Mononuclear cell (primary cell): ENCODE measurements at regions not wholly inside any gene's neighbourhood (a gene's known extent, or its start where the extent isn't known, plus 50 kb on each side); places are given as distances from the start of the nearest gene placed in this dataset.
"Not testable (repeated sequence)": the region's sequence is repeated elsewhere in the genome, so short reads cannot be mapped to it uniquely, and the experiment has no call there.

ENCODE experiments used
- H3K27me3 ChIP-seq: 2 replicates; pipeline ENCODE4 v1.6.0; 2011; ENCODE audit warnings: low read length, control low read depth; ENCODE audit not compliant: insufficient read depth
- H3K4me1 ChIP-seq: 2 replicates; pipeline ENCODE4 v1.5.1; 2011; ENCODE audit warnings: mild to moderate bottlenecking, low read length, control low read depth; ENCODE audit not compliant: insufficient read depth
- H3K4me3 ChIP-seq: 2 replicates; pipeline ENCODE4 v1.5.1; 2011; ENCODE audit warnings: mild to moderate bottlenecking, low read length, moderate library complexity
- H3K9me3 ChIP-seq: 2 replicates; pipeline ENCODE4 v1.5.1; 2011; ENCODE audit warnings: low read depth, mild to moderate bottlenecking, control low read depth, low read length

DNA sequence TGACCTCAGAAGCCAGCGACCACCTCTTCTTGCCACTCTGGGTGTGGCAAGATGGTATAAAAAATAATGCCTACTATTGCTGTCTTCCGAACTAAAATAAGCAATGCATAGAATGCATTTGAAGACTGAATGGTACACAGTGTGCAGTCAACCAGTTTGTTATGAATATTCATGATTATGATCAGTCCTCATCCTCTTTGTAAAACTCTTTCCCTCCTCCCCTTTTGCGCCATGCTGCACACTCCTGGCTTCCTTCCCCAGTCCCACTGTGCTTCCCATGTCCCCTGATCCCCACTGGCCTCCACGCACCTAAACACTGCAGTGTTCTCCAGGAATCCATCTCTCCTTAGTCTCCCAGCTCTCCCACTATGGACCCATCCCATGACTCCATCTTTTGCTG, 348.0 kb downstream of the SOX9 start:
- Histone ChIP-seq H3K4me3 (no peak overlapping the region), H3K27me3 (no peaks in the 10 kb centered on the region), H3K9me3 (no peaks in the 10 kb centered on the region), H3K4me1 (no peaks in the 10 kb centered on the region)

DNA sequence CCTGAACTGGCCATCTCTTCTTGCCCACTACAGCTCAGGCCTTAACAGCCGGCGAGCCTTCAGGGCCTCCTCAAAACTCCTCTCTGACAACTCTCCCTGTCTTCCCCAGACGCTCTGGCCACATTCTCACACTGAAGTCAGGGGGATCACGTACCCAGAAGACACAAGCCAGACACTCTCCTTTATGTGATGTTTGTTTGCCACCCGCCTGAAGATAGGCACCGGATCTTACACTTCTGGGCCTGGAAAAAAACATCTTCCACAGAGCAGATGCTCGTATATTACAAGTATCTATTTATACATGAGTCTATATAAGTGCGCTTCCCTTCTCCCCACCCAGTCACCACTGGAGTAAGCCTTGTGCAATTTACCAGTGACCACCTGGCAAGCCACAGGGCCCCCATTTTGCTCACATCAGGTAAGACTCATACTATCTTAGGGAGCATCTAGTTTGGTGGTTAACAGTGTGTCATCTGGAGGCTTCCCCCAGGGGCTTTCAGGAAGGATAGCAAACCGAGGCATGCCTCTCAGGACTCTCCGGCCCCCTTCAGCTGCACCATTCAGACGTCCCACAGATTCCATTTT, 349.4 kb downstream of the SOX9 start:
- Histone ChIP-seq H3K4me3 (no peak overlapping the region), H3K27me3 (no peaks in the 10 kb centered on the region), H3K9me3 (no peaks in the 10 kb centered on the region), H3K4me1 (no peaks in the 10 kb centered on the region)

DNA sequence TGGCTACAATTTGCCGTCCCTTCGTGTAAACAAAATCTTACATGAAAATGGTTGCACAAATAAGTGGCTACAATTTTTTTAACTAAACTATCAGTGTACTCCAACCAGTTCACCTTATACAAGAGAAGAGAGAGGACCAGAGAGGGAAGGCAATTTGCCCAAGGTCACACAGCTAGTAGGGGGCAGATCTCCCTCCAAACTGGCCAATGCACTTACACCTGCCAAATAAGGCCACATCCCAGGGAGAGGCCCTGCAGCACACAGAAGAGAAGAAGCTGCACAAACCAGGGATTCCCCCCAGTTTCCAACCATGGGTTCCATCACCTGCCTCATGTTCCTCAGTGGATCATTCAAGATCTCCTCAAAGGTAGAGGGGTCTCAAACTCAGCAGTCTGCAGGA, 349.9 kb downstream of the SOX9 start:
- no peak overlapping the region for H3K4me3 ChIP-seq
- H3K27me3 ChIP-seq: no peaks in the 10 kb centered on the region
- no peaks in the 10 kb centered on the region for H3K9me3 ChIP-seq
- H3K4me1 ChIP-seq: no peaks in the 10 kb centered on the region

DNA sequence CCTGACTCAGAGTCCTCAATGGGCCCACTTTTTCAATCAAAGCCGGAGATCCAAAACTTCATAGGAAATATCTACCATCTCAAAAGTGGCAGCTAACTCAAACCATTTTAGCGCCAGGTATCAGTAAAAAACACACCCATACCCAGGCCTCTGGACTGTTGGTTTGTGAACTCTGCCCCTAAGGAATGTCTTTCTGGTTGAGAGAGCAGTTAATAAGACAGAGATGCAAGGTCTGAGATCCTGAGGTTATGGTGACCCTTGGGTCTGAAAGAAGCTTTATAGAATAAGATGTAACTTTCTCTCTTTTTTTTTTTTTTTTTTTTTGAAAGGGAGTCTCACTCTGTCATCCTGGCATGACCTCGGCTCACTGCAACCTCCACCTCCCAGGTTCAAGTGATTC, 350.5 kb downstream of the SOX9 start:
- no peaks in the 10 kb centered on the region for H3K27me3 ChIP-seq
- no peak overlapping the region for H3K4me3 ChIP-seq
- H3K9me3 ChIP-seq: no peaks in the 10 kb centered on the region
- H3K4me1 ChIP-seq: no peaks in the 10 kb centered on the region

DNA sequence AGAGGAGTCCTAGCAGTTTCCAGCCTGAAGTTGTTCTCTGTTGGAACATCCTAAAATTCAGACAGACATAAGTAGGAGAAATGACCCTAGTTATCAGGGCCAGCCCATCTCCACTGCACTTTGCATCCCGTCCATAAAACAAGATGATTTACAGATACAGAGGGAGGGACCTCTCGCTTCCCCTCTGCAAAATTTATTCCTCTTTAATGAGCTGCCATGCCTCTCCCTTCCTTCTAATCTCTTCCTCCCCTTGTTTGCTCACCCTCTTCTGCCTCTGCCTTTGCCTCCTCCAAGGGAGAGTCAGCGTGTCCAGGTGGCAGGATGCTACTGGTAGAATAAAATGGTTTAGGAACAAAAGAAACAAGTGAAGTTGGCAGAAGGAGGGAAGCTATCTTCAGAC, 351.3 kb downstream of the SOX9 start:
- Histone ChIP-seq H3K9me3 (no peaks in the 10 kb centered on the region), H3K4me1 (no peaks in the 10 kb centered on the region), H3K4me3 (no peak overlapping the region), H3K27me3 (no peaks in the 10 kb centered on the region)

DNA sequence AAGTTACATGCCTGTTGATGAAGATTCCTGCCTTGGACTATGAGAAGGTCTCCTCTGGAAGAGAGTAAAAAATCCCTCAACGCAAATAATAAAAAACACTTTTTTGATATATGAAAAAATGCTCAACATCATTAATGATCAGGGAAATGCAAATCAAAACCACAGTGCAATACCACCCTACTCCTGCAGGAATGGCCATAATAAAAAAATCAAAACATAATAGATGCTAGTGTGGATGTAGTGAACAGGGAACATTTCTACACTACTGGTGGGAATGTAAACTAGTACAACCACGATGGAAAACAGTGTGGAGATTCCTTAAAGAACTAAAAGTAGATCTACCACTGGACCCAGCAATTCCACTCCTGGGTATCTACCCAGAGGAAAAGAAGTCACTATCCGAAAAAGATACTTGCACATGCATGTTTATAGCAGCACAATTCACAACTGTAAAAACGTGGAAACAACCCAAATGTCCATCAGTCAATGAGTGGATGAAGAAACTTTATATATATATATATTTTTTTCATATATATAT, 352.1 kb downstream of the SOX9 start:
- not testable (repeated sequence) for H3K4me3 ChIP-seq, H3K4me1 ChIP-seq, H3K27me3 ChIP-seq, H3K9me3 ChIP-seq

DNA sequence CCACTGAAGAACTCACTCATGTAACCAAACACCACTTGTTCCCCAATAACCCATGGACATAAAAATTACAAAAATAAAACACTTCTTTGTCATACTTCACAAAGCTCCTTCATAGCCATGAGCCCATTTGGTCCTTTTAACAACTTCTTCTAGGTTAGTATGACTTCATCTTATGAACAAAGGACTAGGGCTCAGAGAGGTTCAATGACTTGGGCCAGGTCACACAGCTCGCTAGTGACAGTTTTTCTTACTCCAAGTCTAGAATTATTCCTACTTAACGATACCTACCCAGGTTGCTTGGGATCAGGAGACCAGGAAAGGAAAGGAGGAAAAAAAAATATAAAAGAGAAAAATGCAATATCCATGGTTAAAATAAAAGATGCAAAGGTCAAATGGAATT, 353.4 kb downstream of the SOX9 start:
- H3K9me3 ChIP-seq: no peaks in the 10 kb centered on the region
- no peak overlapping the region for H3K4me3 ChIP-seq
- H3K4me1 ChIP-seq: no peaks in the 10 kb centered on the region
- H3K27me3 ChIP-seq: no peaks in the 10 kb centered on the region

DNA sequence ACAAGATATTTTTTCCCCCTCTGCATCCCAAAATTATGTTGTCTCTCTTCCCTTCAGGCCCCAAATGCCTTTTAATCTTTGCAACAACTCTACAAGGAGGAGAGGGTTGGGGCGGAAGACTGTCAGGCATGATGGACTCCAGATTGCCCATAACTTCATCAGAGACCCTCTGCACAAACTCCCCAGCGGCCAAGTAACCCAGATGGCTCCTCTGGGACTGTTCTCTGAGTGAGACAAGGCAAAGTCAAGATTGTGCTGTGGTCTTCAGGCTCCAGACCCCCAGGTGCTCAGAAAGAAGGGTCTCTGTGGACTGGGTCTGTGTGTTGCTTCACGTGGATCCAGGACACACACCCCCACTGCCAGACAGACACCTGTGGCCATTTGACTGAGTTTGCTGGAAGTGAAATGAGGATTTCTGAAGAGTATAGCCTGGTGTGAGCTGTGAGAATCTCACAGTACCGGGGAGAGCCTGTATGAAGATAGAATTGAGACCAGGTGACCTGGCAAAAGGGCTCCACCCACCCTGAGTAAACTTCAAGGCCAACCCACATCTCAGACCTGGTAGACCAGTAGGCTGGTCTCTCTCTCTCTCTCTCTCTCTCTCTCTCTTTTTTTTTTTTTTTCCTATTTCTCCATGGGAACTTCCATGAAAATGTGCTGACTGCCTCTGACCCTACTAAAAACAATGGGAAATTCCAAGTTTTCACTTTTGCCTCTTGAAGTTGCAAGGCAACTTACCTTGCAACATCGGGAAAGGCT, 354.1 kb downstream of the SOX9 start:
- H3K4me1 ChIP-seq: no peaks in the 10 kb centered on the region
- H3K27me3 ChIP-seq: no peaks in the 10 kb centered on the region
- no peak overlapping the region for H3K4me3 ChIP-seq
- H3K9me3 ChIP-seq: no peaks in the 10 kb centered on the region

DNA sequence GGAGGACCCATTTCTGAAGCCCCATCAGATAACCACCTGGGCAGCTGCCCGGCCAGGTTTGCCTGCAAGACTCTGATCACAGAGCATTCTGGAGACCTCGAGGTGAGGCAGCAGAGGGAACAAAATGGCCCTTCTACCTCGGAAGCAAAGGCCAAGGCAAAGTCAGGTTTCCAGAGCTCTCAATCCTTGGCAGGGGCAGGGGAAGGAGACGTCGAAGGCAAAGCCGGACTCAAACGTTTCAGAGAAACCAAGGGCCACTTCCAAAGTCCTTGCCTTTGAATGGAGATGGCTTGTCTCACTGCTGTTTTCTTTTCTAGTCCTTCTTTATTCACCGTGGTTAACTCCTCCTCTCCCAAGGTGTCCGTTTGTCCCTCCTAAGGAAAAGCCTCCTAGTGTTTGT, 355.3 kb downstream of the SOX9 start:
- Histone ChIP-seq H3K9me3 (no peaks in the 10 kb centered on the region), H3K4me1 (no peaks in the 10 kb centered on the region), H3K27me3 (no peaks in the 10 kb centered on the region), H3K4me3 (no peak overlapping the region)

DNA sequence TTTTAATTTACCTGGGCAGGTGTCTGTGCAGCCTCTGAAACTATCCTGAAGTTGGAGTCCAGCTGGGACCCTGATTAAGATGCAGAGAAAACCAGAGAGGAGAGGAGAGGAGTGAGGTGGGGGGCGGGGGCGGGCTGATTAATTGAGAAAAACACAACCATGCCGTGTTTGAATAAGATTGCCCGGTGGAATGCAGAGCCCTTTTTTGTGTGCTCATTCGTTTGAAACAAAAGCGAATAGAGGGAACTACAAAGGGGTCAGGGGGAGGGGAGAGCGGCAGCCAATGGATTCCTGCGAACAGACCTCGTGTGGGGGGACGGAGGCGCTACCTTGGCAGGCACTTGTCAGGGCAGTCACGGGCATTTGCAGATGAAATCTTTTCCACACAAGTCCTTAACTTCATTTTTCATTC, 355.8 kb downstream of the SOX9 start:
- H3K27me3 ChIP-seq: no peaks in the 10 kb centered on the region
- no peaks in the 10 kb centered on the region for H3K9me3 ChIP-seq
- H3K4me3 ChIP-seq: no peak overlapping the region
- H3K4me1 ChIP-seq: no peaks in the 10 kb centered on the region

DNA sequence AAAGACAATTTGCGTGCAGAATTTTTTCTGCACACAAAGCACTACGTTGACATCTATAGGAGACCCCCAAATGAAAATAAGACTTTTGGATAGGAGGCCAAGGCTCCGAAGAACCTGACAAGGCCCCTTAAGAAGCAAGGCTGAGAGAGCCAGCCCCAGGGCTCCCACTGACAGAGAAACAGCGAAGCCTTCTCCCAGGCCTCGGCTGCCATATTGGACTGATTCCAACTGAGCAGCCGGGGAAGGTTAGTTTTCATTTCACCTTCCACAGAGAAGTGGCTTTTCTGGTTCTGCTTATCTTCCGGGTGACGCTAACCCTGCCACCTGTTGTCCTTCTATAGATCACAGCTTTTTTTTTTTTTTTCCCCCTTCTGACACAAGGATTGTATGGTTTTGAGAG, 356.7 kb downstream of the SOX9 start:
- Histone ChIP-seq H3K4me3 (no peak overlapping the region), H3K4me1 (no peaks in the 10 kb centered on the region), H3K27me3 (peaks cover 2% of the 10 kb centered on the region), H3K9me3 (no peaks in the 10 kb centered on the region)

DNA sequence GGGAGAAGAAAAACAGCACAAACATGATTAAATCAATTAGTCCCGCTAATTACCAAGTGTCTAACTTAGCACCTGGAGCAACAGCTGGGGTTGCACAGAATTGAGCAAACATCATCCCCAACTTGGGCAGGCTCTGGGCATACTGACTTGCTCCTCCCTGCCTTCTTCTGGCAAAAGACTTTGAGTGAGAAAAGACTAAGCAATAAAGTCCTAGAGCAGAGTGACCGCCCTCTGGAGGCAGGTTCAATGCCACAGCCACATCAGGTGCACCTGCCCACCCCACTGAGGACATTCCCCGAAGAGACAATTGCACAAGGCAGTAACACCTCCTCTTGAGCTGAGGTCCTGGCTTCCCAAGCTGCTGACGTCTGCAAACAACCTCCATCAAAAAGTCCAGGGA, 358.3 kb downstream of the SOX9 start:
- Histone ChIP-seq H3K27me3 (peaks cover 2% of the 10 kb centered on the region), H3K4me1 (no peaks in the 10 kb centered on the region), H3K9me3 (no peaks in the 10 kb centered on the region), H3K4me3 (no peak overlapping the region)

DNA sequence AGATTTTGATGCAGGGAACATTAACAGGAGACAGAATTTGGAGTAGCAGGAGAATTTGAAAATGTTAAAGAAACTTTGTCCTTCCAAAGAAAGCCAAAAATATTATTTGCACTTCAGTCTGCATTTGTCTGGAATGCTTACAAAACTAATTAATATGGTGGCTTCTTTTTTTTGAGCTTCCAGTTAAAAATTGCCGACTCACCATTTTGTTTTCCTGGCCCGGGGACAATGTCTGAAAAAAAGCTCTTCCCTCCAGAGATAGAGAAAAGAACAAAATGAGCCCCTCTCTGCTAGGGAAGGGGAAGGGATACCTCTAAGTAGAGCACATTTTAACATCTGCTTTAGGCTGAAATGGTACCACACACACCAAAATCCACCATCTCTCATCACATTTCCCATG, 360.8 kb downstream of the SOX9 start:
- no peaks in the 10 kb centered on the region for H3K9me3 ChIP-seq
- H3K4me3 ChIP-seq: no peak overlapping the region
- H3K27me3 ChIP-seq: peaks cover 2% of the 10 kb centered on the region
- H3K4me1 ChIP-seq: no peaks in the 10 kb centered on the region

DNA sequence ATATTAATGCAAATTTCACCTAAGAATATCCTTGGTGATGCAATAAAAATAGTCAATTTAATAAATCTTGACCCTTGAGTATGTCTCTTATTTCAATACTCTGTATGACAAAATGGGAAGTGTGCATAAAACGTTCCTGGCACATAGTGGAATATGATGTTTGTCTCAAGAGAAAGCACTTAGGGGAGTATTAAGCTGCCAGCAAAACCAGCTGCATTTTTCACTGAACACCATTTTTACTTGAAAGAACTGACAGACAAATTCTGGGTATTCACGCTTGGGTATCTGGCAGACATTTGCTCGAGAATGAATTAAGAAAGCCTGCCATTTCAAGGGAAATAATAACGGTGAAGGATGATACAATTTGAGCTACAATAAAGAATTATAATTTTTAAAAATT, 364.8 kb downstream of the SOX9 start:
- Histone ChIP-seq H3K27me3 (peaks cover 2% of the 10 kb centered on the region), H3K9me3 (no peaks in the 10 kb centered on the region), H3K4me3 (no peak overlapping the region), H3K4me1 (no peaks in the 10 kb centered on the region)

DNA sequence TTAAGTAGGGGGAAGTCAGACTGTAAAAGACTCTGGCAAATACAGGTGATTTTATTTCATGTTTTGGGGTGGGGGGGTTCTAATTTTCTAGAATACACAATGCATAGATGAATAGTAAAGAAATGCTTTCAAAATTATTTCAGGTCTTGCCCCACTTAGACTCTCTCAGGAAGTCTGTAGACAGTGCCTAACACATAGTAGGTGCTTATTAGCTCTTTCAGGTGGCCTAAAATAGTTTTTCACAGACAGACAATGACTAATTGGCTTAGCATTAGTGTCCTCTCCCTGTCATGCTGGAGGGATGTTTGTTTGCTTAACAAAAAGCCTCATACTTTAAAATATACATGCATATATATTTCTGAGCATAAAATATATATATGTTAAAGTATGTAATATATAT, 366.0 kb downstream of the SOX9 start:
- Histone ChIP-seq H3K27me3 (peaks cover 2% of the 10 kb centered on the region), H3K4me1 (no peaks in the 10 kb centered on the region), H3K4me3 (no peak overlapping the region), H3K9me3 (no peaks in the 10 kb centered on the region)
